ENCODE measurements at regions not wholly inside any gene's neighbourhood (a gene's known extent, or its start where the extent isn't known, plus 50 kb on each side); places are given as distances from the start of the nearest gene placed in this dataset.

DNA sequence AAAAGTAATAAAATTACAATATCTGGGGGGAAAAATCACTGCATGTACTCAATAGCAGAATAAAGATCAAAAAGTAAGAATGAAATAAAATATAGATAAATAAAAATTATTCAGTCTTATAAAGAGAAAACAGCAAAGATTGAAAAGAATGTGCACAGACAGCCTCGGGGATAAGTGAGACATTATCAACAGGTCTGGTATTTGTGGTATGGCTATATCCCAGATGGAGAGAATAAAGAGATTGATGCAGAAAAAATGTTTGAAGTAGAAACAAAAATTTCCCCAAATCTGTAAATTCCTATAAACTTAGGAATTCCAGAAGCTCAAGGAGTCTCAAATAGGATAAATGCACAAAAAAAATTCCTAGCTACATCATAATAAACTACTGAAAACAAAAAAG, 74.5 kb upstream of the LUZP2 start:
- Histone ChIP-seq H3K27me3 (replicated peaks in 2 of 5; ENCODE audit: control insufficient read depth in 4 of 5, insufficient read depth in 5 of 5, low read length in 4 of 5) (no peaks in the 10 kb centered on the region), H3K9me3 (ENCODE audit: control extremely low read depth in 1 of 5, control insufficient read depth in 4 of 5, insufficient read depth in 2 of 5, low read depth in 1 of 5, low read length in 4 of 5) (no peaks in the 10 kb centered on the region), H3K36me3 (ENCODE audit: control insufficient read depth in 4 of 4, insufficient read depth in 4 of 4, low read length in 3 of 4) (no peaks in the 10 kb centered on the region), H3K4me1 (ENCODE audit: control extremely low read depth in 1 of 4, control insufficient read depth in 4 of 4, insufficient read depth in 4 of 4, low read length in 3 of 4) (no peaks in the 10 kb centered on the region), H3K27ac (ENCODE audit: insufficient read depth in 1 of 2, low read depth in 1 of 2, low read length in 2 of 2, poor library complexity in 1 of 2, severe bottlenecking in 2 of 2) (no peak overlapping the region), H3K4me3 (ENCODE audit: control insufficient read depth in 1 of 7, extremely low read depth in 1 of 7, insufficient read depth in 4 of 7, low read depth in 2 of 7, low read length in 6 of 7) (no peak overlapping the region)
- no CpG with 5 or more reads among the region's 1 CpG for WGBS (ENCODE audit: insufficient coverage)
- ChIA-PET POLR2A (no interaction called here), CTCF (no interaction called here)
- DNase-seq: no peak

DNA sequence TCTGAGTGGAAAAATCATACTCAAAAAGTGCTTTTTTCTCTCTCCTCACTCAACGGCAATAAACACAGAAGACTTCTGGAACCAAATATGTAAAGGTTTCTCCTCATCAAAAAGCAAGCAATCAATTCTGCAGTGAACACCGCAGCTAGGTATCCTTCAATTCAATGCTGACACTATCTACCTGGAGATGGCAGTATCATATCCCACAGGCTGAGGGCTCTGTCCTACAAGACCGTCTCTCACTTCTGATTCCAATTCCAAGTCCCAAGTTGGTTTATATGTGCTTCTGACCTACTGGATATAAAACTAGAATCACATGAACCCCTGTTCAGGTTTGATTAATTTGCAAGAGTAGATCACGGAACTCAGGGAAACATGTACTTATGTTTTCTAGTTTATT, 59.7 kb upstream of the LUZP2 start:
- H3K4me1 ChIP-seq (ENCODE audit: control extremely low read depth in 1 of 4, control insufficient read depth in 4 of 4, insufficient read depth in 4 of 4, low read length in 3 of 4): no peaks in the 10 kb centered on the region
- ChIA-PET CTCF (no interaction called here), POLR2A (no interaction called here)
- H3K9me3 ChIP-seq (ENCODE audit: control extremely low read depth in 1 of 5, control insufficient read depth in 4 of 5, insufficient read depth in 2 of 5, low read depth in 1 of 5, low read length in 4 of 5): no peaks in the 10 kb centered on the region
- 80% methylated on average over 2 of the region's 4 CpGs for WGBS (ENCODE audit: insufficient coverage)
- H3K36me3 ChIP-seq (ENCODE audit: control insufficient read depth in 4 of 4, insufficient read depth in 4 of 4, low read length in 3 of 4): no peaks in the 10 kb centered on the region
- no peak for DNase-seq
- H3K27me3 ChIP-seq (replicated peaks in 2 of 5; ENCODE audit: control insufficient read depth in 4 of 5, insufficient read depth in 5 of 5, low read length in 4 of 5): no peaks in the 10 kb centered on the region
- H3K4me3 ChIP-seq (ENCODE audit: control insufficient read depth in 1 of 7, extremely low read depth in 1 of 7, insufficient read depth in 4 of 7, low read depth in 2 of 7, low read length in 6 of 7): no peak overlapping the region
- H3K27ac ChIP-seq (ENCODE audit: insufficient read depth in 1 of 2, low read depth in 1 of 2, low read length in 2 of 2, poor library complexity in 1 of 2, severe bottlenecking in 2 of 2): no peak overlapping the region
